Fibroblast of lung (primary cell): ENCODE measurements at regions not wholly inside any gene's neighbourhood (a gene's known extent, or its start where the extent isn't known, plus 50 kb on each side); places are given as distances from the start of the nearest gene placed in this dataset.

Experiments used
- CTCF ChIP-seq, 2 donors: IDR thresholded peaks in 1 of 2; conservative IDR thresholded peaks in 1 of 2; 1 replicate in 1 of 2; 2 replicates in 1 of 2; pipeline ENCODE4 v1.5.1; 2011 to 2012; ENCODE audit warnings: low read length in 2 of 2, control low read depth in 1 of 2, inconsistent platforms in 1 of 2, low read depth in 1 of 2, mild to moderate bottlenecking in 1 of 2
- EZH2 ChIP-seq: IDR thresholded peaks from 2 replicates; pipeline ENCODE4 v1.5.1; 2012; ENCODE audit warnings: low read length, control low read depth, mild to moderate bottlenecking; ENCODE audit errors: missing control alignments

DNA sequence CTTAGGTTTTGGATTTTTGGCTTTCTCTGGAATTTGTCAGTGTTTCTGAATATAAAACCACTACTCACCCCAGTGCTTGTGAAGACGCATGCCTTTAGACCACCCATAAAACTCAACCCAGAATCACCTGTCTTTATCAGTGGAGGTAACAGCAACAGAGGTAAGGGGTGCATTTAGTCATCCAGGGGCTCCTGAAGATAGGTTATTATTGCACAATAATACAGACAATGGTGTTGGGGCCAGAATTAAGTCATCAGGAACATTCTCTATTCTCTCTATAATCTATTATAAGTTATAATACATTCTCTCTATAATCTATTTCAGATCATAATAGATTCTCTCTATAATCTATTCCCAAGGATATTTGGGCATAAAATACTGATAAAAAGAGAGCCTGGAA is 100.2 kb upstream of the KCNQ5 start:
- TF ChIP-seq CTCF (conservative IDR thresholded peaks at IDR 0.05 in 1 of 2, IDR thresholded peaks at IDR 0.05 in 1 of 2; ENCODE audit: low read depth in 1 of 2, low read length in 2 of 2) (no peak), EZH2 (no peak)
